Activated gamma-delta T cell treated with anti-CD3 and anti-CD28 coated beads, Interleukin-2, amount 50 U/mL, for 16 hours (primary cell): ENCODE measurements at regions not wholly inside any gene's neighbourhood (a gene's known extent, or its start where the extent isn't known, plus 50 kb on each side); places are given as distances from the start of the nearest gene placed in this dataset.

Experiments used
- DNase-seq: peaks from one replicate; pipeline ENCODE4 v3.0.0-alpha.2; 2020; ENCODE audit warnings: low read depth

DNA sequence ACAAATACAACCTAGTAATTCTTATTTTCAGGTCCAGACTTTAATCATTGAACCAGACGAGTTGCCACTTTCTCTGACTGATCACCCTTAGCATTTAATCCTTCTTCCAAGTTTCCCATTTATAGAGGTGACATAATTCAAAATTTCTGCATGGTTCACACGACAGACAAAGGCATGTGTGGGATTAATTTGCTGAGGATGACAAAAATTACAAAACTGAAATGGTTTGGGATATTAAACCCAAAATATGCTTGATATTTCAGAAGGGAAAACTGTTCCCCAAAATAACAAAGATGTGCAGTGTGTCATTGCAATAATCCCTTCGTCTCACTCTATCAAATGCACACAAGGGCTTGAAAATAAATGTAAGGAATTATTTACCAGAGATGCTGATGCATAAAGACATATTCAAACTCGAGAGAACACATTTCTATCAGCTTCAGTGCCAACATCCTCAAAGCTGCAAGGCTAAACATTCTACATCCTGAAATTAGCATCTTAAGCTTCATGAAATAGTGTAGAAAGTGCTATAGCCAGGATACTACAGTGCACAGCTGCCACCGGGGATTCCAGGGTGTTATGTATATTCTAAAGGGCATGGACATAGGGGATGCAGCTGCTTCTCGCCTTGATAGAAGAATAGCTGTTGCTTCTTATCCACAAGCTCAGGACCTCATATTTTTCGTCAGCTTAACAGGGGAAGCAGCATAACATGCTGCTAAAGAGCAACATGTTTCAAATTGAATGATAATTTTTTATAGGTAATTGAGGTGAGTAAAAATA lies 198.7 kb upstream of the SLITRK1 start:
- DNase-seq, result no peak

DNA sequence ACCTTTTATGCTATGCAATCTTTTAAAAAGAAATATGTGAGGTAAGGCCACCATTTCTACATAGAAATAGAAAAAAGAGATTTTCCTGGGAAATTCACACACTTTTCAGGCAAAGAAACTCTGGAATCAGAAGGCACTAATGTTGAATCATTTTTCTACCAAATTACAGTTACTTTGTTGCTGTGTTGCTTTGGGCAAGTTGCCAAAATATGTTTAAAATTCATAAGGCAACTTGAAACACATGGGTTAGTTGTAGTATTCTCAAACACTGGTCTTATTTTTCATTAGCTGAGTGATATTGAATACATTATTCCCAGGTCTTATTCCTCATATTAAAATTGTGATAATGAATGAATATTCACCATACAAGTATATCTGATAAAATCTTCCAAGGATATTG lies 195.0 kb upstream of the SLITRK1 start:
- no peak for DNase-seq

GRCh38 chr13:84076280-84076679 lies 194.0 kb upstream of the SLITRK1 start:
- no peak for DNase-seq

DNA sequence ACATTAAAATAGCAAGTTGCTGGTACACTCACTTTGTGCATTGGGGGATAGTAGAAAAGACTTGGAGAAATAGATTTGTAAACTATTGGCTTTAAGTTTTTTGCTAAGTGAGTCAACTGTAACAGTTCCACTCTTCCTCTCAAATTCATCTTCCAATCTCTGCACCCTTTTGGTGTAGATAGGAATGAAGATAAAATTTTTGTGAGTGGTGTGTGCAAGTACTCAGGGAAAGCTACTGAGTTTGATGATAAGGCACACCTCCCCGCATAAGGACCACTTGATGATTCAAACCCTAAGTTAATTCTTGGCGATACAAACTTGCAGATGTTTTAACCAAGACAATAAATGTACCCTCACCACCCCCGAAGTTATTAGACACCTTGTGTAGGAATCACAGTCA lies 168.3 kb upstream of the SLITRK1 start:
- no peak for DNase-seq

- no peak for DNase-seq
These were observed 167.4 kb upstream of the SLITRK1 start for GRCh38 chr13:84049443-84050219.

DNA sequence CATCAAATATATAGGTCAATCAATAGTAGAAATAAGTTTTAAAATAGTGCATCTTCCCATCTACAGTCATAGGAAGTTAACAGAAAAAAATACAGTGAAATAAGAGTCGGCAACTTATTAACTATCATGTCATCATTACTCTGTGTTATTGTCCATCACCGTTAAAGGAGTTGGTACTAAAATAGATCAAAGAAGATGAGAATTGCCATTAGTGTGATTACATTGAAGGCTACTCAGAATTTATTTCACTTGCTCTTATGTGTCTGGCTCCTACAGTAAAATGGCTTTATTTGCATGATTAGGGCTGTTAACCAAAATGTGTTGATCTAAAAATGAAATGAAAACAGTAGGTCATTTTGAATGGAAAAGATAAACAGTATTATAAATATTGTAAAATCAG lies 162.5 kb upstream of the SLITRK1 start:
- no peak for DNase-seq

DNA sequence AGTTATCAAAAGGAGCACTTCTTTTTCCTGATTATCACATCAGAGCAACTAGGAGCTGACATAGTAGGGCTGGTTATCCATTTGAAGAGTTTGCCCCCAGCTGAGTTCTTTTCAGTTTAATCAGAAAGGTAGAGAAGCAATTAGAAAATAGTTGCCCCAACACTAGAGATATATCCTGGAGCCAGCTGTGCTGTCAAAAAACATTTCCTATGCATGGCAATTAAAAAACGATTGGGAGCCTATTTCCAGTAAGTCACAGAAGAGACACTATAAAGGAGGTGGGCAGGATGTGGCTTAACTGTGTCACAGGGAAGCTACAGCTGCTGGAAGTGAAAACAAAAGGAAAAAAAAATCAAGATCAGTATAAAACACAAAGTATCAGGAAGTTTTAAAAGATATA lies 155.7 kb upstream of the SLITRK1 start:
- DNase-seq, result no peak

GRCh38 chr13:84032116-84032515 lies 149.8 kb upstream of the SLITRK1 start:
- no peak for DNase-seq

- DNase-seq, result no peak
These were observed 148.8 kb upstream of the SLITRK1 start for GRCh38 chr13:84031120-84031519.

DNA sequence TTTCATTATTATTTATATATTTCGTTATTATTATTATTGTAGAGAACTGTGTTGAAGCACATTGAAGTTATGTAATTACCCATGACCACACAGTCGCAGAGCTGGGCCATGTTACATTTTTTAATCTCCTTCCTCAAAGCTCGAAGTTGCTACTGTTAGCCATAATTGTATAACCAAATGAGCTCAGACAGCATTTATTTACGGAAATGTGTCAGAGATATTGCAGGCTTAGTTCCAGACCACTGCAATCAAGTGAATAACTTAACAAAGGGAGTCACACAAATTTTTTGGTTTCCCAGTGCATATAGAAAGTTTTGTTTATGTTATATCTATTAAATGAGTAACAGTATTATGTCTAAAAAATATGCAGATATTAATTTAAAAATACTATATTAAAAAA lies 147.1 kb upstream of the SLITRK1 start:
- DNase-seq, result no peak

- no peak for DNase-seq
These were observed 143.6 kb upstream of the SLITRK1 start for GRCh38 chr13:84025824-84026223.

DNA sequence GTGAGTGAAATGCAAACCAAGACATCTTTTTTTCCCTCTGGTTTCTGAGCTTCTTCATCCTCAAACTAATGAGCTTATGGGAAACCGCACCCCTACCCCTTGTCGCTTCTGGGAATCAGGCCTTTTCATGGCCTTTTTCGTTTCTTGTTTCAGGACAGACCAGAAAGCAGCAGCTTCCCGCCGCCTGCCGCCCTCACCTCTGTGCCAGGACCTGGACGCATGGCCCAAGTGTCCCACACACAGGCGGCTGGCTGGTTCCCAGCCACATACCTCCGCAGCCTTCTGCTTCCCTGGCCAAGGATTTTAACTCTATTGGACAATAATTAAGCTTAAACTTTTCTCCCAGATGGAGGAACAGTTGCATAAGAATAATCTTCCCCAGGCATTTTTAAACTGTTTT lies 114.1 kb upstream of the SLITRK1 start:
- DNase-seq, result no peak

DNA sequence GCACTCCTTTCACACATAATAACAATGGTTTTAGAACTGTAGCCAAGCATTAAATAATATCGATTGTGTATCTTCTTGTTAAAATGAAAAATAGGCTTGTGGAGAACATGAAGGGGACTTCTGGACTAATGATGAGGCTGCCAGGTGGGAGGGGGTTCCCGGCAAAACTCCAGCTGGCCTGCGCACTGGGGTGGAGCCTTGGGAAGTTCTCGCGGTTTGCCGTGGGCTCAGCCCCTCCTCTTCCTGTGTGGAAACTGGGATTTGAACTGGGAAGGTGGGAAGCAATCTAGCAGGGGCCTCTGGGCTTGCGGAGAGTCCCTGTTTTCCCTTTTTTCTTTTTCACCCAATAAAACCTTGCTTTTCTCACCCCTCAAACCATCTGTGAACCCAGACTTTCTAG lies 113.7 kb upstream of the SLITRK1 start:
- no peak for DNase-seq

DNA sequence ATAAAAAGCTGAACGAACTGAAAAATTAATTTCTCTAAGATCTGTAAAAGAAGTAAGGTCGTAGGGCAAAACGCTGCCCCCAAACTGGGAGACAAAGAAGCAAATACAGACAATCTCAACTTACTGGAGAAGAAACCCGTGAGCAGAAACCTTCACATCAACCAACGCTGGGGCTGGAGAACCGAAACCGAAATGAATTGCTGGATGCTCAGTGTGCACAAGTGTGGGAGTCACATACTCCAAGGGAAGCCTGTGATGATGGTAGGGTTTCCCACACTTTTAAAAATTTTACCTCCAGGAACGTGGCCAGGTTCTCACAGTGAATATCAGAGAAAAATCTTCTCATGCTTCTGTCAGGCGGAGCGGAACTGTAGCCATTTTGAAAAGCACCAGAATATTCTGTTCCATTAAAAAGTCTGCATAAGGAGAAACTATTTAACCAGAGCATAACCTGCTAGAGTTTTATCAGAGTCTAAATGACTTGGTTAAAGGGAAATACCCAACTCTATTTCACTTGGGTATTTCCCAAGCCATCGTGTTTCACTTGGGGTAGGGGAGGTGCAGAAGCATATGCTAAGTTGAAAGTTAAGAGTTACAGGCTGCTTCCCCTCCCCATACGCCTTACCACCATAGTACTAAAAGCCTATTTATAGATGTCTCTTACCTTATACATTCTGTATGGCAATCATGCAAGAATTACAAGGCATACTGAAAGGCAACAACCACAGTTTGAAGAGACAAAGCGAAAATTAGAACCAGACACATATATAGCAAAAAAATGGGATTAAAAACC lies 110.5 kb upstream of the SLITRK1 start:
- no peak for DNase-seq

DNA sequence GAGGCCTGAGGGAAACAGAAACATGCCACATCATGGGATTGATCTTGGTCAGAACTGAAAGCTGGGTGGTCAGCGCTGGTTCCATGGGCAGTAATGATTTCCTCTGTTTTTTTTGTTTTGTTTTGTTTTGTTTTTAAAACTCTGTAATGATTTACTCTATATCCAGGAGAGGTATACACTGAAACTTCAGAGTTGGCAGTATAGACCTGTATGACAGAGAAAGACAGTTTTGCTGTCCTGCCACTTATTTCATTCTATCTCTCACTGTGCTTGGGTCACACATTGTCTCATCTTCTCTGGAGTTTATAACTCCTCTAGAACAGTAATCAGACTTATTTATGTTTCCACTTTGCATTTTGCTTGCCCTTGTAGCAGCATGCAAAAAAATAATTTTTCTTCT lies 105.1 kb upstream of the SLITRK1 start:
- DNase-seq, result no peak

- DNase-seq, result no peak
These were observed 102.5 kb upstream of the SLITRK1 start for GRCh38 chr13:83984793-83985192.

- no peak for DNase-seq
These were observed 98.1 kb upstream of the SLITRK1 start for GRCh38 chr13:83980331-83980730.

DNA sequence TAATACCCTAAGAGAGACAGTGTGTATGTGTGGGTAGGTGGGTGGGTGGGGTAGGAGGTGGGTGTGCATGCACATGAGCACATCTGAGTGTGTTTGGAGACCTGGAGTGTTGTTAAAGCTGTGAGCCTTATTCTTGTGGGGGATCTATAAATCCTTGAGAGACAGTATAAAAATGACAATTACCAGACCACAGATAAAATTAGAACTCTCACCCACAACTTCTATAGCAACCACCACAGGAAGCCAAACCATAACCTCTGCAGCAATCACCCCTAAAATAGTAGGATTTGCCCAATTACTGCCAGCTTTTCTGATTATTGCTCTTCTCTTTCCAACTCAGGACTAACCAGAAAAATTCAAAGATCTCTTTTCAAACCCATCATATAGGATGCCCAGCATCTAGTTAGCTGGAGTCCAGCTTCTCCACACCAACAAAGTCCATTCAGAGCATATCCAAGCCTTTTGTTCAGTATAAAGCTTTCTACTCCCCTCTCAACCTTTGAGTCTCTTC lies 93.4 kb upstream of the SLITRK1 start:
- DNase-seq, result no peak

- DNase-seq, result no peak
These were observed 76.3 kb upstream of the SLITRK1 start for GRCh38 chr13:83958531-83958930.

- no peak for DNase-seq
These were observed 72.7 kb upstream of the SLITRK1 start for GRCh38 chr13:83955011-83955410.

DNA sequence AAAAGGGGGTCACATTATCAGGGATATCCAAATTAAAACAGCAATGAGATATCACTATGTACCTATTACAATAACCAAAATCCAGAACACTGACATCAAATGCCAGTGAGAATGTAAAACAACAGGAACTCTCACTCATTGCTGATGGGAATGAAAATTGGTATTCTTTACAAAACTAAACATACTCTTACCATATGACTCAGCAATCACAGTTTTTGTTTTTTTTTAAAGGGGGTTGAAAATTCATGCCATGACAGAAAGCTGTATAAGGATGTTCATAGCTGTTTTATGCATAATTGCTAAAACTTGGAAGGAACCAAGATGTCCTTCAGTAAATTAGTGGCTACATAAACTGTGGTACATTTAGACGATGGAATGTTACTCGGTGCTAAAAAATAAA lies 71.6 kb upstream of the SLITRK1 start:
- no peak for DNase-seq

DNA sequence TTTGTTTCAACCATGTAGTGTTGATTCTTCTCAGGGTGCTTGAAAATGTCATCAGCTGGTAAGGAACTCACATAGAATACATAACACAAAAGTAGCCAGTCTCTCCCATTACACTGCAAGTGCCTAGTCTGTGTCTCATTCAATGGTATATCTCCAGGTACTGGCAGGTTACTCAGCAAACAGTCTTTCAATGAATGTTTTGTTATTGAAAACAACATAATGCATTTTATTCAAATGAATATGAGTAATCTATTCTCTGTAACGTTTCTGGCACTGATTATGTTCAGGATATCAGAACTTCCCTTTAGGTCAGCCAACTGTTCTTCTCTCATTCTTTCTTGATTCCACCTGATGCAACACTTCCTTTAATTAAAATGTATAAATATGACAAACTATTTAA lies 68.0 kb upstream of the SLITRK1 start:
- DNase-seq, result no peak
